AG04449 (cell line): ENCODE measurements at regions not wholly inside any gene's neighbourhood (a gene's known extent, or its start where the extent isn't known, plus 50 kb on each side); places are given as distances from the start of the nearest gene placed in this dataset.

ENCODE experiments used
- CTCF ChIA-PET: fragments of 350-600 bp; formaldehyde crosslinking; extraction: SDS; loops from one replicate; lab custom pipeline; 2021; ENCODE audit warnings: antibody characterized with exemption; lab: Yijun Ruan, JAX
- POLR2A ChIA-PET: fragments of 400-600, 350-600 bp; formaldehyde crosslinking; extraction: SDS; loops from one replicate; lab custom pipeline; 2020; ENCODE audit warnings: antibody characterized with exemption, inconsistent platforms; lab: Yijun Ruan, JAX
- DNase-seq: peaks from one replicate; pipeline ENCODE4 v3.0.0-alpha.2; 2010; ENCODE audit warnings: low read depth, low spot score
- H3K4me3 ChIP-seq: 2 replicates; pipeline ENCODE4 v1.5.1; 2011; ENCODE audit warnings: low read depth, mild to moderate bottlenecking, control low read depth, low read length
- TF ChIP-seq, protein P1 (sequence below): IDR thresholded peaks from one replicate; pipeline ENCODE4 v1.5.1; 2011; ENCODE audit warnings: mild to moderate bottlenecking, moderate library complexity, low read length, control low read depth, inconsistent platforms; ENCODE audit not compliant: insufficient read depth; ENCODE audit errors: missing control alignments

DNA sequence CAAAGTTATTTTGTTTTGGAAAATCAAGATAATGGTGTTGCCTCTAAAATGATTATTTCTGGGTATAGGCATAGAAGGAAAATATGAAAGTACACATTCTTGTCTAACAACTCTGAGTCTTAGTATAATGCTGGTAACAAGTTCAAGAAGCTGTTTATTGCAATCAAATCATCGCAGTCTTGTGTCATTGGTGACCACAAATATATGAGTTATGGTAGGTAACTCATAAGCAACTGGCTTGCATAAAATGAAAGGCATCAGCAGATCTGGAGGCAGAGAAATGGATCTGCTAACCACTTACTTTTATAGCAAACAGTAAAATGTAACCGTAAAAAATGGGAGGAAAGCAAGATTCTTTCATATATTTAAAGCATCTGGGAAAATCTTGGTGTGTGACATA is 156.2 kb upstream of the TCF4 start:
- TF ChIP-seq, protein P1, sequence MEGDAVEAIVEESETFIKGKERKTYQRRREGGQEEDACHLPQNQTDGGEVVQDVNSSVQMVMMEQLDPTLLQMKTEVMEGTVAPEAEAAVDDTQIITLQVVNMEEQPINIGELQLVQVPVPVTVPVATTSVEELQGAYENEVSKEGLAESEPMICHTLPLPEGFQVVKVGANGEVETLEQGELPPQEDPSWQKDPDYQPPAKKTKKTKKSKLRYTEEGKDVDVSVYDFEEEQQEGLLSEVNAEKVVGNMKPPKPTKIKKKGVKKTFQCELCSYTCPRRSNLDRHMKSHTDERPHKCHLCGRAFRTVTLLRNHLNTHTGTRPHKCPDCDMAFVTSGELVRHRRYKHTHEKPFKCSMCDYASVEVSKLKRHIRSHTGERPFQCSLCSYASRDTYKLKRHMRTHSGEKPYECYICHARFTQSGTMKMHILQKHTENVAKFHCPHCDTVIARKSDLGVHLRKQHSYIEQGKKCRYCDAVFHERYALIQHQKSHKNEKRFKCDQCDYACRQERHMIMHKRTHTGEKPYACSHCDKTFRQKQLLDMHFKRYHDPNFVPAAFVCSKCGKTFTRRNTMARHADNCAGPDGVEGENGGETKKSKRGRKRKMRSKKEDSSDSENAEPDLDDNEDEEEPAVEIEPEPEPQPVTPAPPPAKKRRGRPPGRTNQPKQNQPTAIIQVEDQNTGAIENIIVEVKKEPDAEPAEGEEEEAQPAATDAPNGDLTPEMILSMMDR = no peak
- H3K4me3 ChIP-seq = no peak overlapping the region
- DNase-seq = no peak
- ChIA-PET POLR2A (no interaction called here), CTCF (interaction anchor here (1.7 kb wide), 1 partner anchor 19 kb away, joined by 5 read pairs; no protein-coding TSS in a partner anchor)

DNA sequence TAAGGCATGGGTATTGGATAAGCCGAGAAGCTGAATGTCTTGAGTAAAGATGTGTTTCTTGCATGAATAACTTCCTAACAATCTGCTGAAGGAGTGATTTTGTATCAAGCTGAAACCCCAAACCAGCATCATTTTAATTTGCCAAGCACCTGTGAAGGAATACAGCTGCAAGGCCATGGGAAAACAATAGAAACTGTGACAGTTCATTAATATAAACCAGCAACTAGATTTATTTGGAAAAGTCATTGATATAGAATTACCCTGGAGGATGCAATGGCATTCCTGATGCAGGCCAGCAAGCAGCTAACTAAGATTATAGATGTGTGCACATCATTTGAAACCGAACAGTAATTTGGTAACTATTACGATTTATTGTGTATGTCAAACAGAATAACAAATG is 155.7 kb upstream of the TCF4 start:
- TF ChIP-seq, protein P1 = no peak
- POLR2A ChIA-PET = no interaction called here
- no peak overlapping the region for H3K4me3 ChIP-seq
- DNase-seq = no peak
- CTCF ChIA-PET = interaction anchor here (1.7 kb wide), 1 partner anchor 19 kb away, joined by 5 read pairs; no protein-coding TSS in a partner anchor

DNA sequence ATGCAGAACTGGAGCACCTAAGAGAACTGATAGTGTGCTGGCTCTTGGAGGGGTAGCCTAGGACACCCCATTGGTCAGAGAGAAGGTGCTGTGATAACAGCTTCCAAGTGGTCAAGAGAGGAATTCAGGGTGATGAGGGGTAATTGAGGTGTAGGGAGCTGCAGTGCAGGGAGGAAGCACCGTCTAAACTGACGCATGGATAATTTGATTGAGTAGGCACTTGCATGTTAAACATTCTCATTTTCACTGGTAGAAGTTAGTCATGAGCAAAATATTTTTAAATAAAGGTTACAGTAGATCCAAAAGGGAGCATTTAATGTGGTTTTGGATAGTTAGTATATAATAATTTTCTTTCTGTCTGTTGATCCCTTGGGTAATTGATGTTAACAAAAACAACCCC is 155.1 kb upstream of the TCF4 start:
- DNase-seq = no peak
- ChIA-PET CTCF (interaction anchor here (1.7 kb wide), 1 partner anchor 20 kb away, joined by 5 read pairs; no protein-coding TSS in a partner anchor), POLR2A (no interaction called here)
- H3K4me3 ChIP-seq = no peak overlapping the region
- TF ChIP-seq, protein P1 = no peak

DNA sequence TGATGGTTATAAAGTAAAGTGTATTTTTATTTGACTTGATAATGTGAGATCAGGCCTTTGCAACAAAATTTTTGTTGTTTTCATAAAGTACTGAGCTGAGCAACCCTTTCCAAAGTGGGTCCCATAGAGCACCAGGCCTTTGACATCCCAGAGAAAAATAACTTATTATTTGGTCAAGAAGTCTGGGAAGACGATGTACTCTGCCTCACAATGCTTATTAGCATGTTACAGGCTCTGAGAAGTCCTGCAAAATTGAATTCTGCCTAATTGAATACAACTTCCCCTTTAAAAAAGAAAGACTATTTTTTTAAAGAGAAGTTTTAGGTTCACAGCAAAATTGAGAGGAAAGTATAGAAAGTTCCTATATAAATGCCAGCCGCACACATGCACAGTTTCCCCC is 151.5 kb upstream of the TCF4 start:
- DNase-seq = no peak
- TF ChIP-seq, protein P1 = no peak
- ChIA-PET POLR2A (no interaction called here), CTCF (no interaction called here)
- no peak overlapping the region for H3K4me3 ChIP-seq

DNA sequence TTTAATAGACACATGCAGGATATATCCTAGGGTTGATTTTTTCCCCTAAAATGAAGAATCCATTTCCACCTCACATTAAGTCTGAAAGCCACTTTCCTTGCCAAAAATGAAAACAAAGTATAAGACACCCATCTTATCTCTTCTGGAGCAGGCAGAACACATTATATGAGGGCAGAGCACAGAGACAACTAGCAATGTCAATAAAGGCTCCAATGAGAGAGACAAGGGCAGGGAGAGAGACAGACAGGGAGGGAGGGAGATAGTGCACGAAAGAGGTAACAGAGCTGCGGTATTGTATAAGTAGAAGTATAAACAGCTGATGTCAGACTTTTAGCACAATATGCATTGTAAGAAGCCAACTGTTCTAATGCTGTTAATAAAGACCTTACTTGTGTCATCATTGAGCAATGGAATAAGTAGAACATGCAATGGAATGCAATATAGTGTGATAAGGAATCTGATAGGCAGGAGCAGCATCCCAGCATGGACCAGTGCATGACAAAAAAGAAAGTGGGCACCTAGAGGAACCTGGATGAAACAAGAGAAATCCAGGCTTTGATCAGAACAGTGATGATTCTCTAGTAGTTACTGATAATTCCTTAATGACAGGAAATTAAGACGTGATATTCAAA is 150.6 kb upstream of the TCF4 start:
- no peak overlapping the region for H3K4me3 ChIP-seq
- ChIA-PET POLR2A (no interaction called here), CTCF (no interaction called here)
- DNase-seq = no peak
- TF ChIP-seq, protein P1 = no peak

DNA sequence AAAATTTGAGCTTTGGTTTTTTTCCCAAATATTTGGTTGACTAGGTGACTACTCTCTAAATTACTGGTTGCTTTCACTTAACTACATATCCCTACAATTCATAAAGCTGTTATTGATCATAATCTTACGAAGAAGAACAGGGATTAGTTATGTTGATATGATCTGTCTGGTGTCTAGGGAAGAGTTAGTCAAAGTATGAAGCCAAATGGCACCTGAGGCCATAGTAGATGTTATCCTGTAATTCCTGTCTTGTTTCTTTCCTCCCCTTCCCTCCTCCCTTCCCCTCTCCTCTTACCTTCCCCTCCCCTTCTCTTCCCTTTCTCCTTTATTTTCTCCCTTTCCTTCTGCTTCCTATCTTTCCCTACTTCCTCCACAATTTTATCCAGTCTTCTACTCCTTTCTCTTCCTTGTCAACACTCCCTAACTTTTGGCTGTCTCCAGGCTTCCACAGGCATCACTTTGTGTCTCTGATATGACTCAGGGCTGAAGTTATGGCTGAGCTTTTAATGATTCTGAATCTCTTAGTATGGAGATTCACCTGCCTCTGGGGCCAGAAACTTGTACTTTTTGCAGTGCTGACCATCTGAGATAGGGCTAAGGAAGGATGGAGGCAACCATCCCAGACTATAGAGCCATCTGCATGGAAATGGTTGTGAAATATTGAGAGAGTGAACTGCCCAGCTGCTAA is 149.9 kb upstream of the TCF4 start:
- ChIA-PET CTCF (no interaction called here), POLR2A (no interaction called here)

More for the DNA sequence above, 149.9 kb upstream of the TCF4 start:
- no peak for DNase-seq
- TF ChIP-seq, protein P1 = no peak
- H3K4me3 ChIP-seq = no peak overlapping the region
